ENCODE measurements at regions not wholly inside any gene's neighbourhood (a gene's known extent, or its start where the extent isn't known, plus 50 kb on each side); places are given as distances from the start of the nearest gene placed in this dataset.

- no peaks in the 10 kb centered on the region for H3F3A ChIP-seq (ENCODE audit: insufficient read depth)
- no peak overlapping the region for H3K27ac ChIP-seq (ENCODE audit: low read depth, low read length)
- H2AFZ ChIP-seq (ENCODE audit: low read depth, low read length, severe bottlenecking), result no peak overlapping the region
- no peak overlapping the region for H3K4me3 ChIP-seq (ENCODE audit: insufficient read depth, low read length, poor library complexity, severe bottlenecking)
- no peaks in the 10 kb centered on the region for H4K20me1 ChIP-seq (ENCODE audit: low read depth, low read length)
- H3K9ac ChIP-seq (ENCODE audit: low read length), result no peak overlapping the region
- H3K4me2 ChIP-seq (ENCODE audit: low read depth, low read length, poor library complexity, severe bottlenecking), result no peak overlapping the region
- H3K9me3 ChIP-seq (ENCODE audit: insufficient read depth, low read length), result no peaks in the 10 kb centered on the region
- no peaks in the 10 kb centered on the region for H3K9me2 ChIP-seq (replicated peaks; ENCODE audit: insufficient read depth, low read length)
- no peaks in the 10 kb centered on the region for H3K36me3 ChIP-seq (ENCODE audit: low read length)
- TF ChIP-seq, protein P1, sequence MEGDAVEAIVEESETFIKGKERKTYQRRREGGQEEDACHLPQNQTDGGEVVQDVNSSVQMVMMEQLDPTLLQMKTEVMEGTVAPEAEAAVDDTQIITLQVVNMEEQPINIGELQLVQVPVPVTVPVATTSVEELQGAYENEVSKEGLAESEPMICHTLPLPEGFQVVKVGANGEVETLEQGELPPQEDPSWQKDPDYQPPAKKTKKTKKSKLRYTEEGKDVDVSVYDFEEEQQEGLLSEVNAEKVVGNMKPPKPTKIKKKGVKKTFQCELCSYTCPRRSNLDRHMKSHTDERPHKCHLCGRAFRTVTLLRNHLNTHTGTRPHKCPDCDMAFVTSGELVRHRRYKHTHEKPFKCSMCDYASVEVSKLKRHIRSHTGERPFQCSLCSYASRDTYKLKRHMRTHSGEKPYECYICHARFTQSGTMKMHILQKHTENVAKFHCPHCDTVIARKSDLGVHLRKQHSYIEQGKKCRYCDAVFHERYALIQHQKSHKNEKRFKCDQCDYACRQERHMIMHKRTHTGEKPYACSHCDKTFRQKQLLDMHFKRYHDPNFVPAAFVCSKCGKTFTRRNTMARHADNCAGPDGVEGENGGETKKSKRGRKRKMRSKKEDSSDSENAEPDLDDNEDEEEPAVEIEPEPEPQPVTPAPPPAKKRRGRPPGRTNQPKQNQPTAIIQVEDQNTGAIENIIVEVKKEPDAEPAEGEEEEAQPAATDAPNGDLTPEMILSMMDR (IDR thresholded peaks at IDR 0.05; ENCODE audit: insufficient read depth, low read length, poor library complexity, severe bottlenecking), result no peak
- no peak for TF ChIP-seq EZH2phosphoT487 (conservative IDR thresholded peaks at IDR 0.05; ENCODE audit: low read length)
- no peaks in the 10 kb centered on the region for H3K79me2 ChIP-seq (ENCODE audit: insufficient read depth, low read length)
- H3K27me3 ChIP-seq (ENCODE audit: low read length), result no peaks in the 10 kb centered on the region
Measured at GRCh38 chr4:156477636-156478035, 494.0 kb downstream of the PDGFC start.

- no peaks in the 10 kb centered on the region for H3K36me3 ChIP-seq (ENCODE audit: low read length)
- H3F3A ChIP-seq (ENCODE audit: insufficient read depth), result no peaks in the 10 kb centered on the region
- TF ChIP-seq, protein P1 (IDR thresholded peaks at IDR 0.05; ENCODE audit: insufficient read depth, low read length, poor library complexity, severe bottlenecking), result no peak
- no peak for TF ChIP-seq EZH2phosphoT487 (conservative IDR thresholded peaks at IDR 0.05; ENCODE audit: low read length)
- no peak overlapping the region for H3K27ac ChIP-seq (ENCODE audit: low read depth, low read length)
- H2AFZ ChIP-seq (ENCODE audit: low read depth, low read length, severe bottlenecking), result no peak overlapping the region
- no peaks in the 10 kb centered on the region for H3K9me2 ChIP-seq (replicated peaks; ENCODE audit: insufficient read depth, low read length)
- H3K9me3 ChIP-seq (ENCODE audit: insufficient read depth, low read length), result no peaks in the 10 kb centered on the region
- H4K20me1 ChIP-seq (ENCODE audit: low read depth, low read length), result no peaks in the 10 kb centered on the region
- H3K4me2 ChIP-seq (ENCODE audit: low read depth, low read length, poor library complexity, severe bottlenecking), result no peak overlapping the region
- no peaks in the 10 kb centered on the region for H3K27me3 ChIP-seq (ENCODE audit: low read length)
- H3K4me3 ChIP-seq (ENCODE audit: insufficient read depth, low read length, poor library complexity, severe bottlenecking), result no peak overlapping the region
- no peaks in the 10 kb centered on the region for H3K79me2 ChIP-seq (ENCODE audit: insufficient read depth, low read length)
- no peak overlapping the region for H3K9ac ChIP-seq (ENCODE audit: low read length)
Measured at GRCh38 chr4:156476359-156476758, 495.2 kb downstream of the PDGFC start.

- TF ChIP-seq, protein P1 (IDR thresholded peaks at IDR 0.05; ENCODE audit: insufficient read depth, low read length, poor library complexity, severe bottlenecking), result no peak
- no peak for TF ChIP-seq EZH2phosphoT487 (conservative IDR thresholded peaks at IDR 0.05; ENCODE audit: low read length)
- H3K9me2 ChIP-seq (replicated peaks; ENCODE audit: insufficient read depth, low read length), result no peaks in the 10 kb centered on the region
Measured at GRCh38 chr4:156475322-156475721, 496.3 kb downstream of the PDGFC start.

More at GRCh38 chr4:156475322-156475721, 496.3 kb downstream of the PDGFC start:
- no peak overlapping the region for H3K9ac ChIP-seq (ENCODE audit: low read length)
- no peak overlapping the region for H3K4me2 ChIP-seq (ENCODE audit: low read depth, low read length, poor library complexity, severe bottlenecking)
- no peaks in the 10 kb centered on the region for H3K27me3 ChIP-seq (ENCODE audit: low read length)
- no peak overlapping the region for H3K27ac ChIP-seq (ENCODE audit: low read depth, low read length)
- H3K4me3 ChIP-seq (ENCODE audit: insufficient read depth, low read length, poor library complexity, severe bottlenecking), result no peak overlapping the region
- no peaks in the 10 kb centered on the region for H3K9me3 ChIP-seq (ENCODE audit: insufficient read depth, low read length)
- H3K79me2 ChIP-seq (ENCODE audit: insufficient read depth, low read length), result no peaks in the 10 kb centered on the region
- H3F3A ChIP-seq (ENCODE audit: insufficient read depth), result no peaks in the 10 kb centered on the region
- no peaks in the 10 kb centered on the region for H4K20me1 ChIP-seq (ENCODE audit: low read depth, low read length)
- H2AFZ ChIP-seq (ENCODE audit: low read depth, low read length, severe bottlenecking), result no peak overlapping the region
- H3K36me3 ChIP-seq (ENCODE audit: low read length), result no peaks in the 10 kb centered on the region
